Naive thymus-derived CD4-positive, alpha-beta T cell (primary cell): ENCODE measurements at regions not wholly inside any gene's neighbourhood (a gene's known extent, or its start where the extent isn't known, plus 50 kb on each side); places are given as distances from the start of the nearest gene placed in this dataset.

ENCODE experiments used
- ATAC-seq: fragments of 150-1000 bp; cut with Tn5 transposase; 2 replicates; pipeline ENCODE4 v1.10.0; 2021; ENCODE audit warnings: mild to moderate bottlenecking, moderate library complexity
- CTCF ChIA-PET: fragments of 350-600 bp; sonication (Branson Sonifier 250); formaldehyde crosslinking; loops from one replicate; lab custom pipeline; 2021; ENCODE audit warnings: antibody characterized with exemption; lab: Charles Lee
- POLR2A ChIA-PET: fragments of 350-600 bp; sonication (Branson Sonifier 250); formaldehyde crosslinking; loops from one replicate; lab custom pipeline; 2021; ENCODE audit warnings: antibody characterized with exemption, inconsistent platforms; lab: Charles Lee
- DNase-seq, 9 donors: peaks; one replicate each; pipeline versions ENCODE4 v3.0.0 to v3.0.0-alpha.2; 2020 to 2022; ENCODE audit warnings: mixed read lengths in 1 of 9
- H3K27ac ChIP-seq: one replicate; pipeline ENCODE4 v1.7.0; 2013; ENCODE audit warnings: mild to moderate bottlenecking, low read depth, low read length, moderate library complexity
- H3K27me3 ChIP-seq, 2 donors: one replicate each; pipeline ENCODE4 v1.7.0; 2013; ENCODE audit warnings: low read length in 2 of 2, mild to moderate bottlenecking in 2 of 2, moderate library complexity in 2 of 2; ENCODE audit not compliant: control insufficient read depth in 2 of 2, insufficient read depth in 2 of 2
- H3K36me3 ChIP-seq, 3 experiments: 1 replicate in 2 of 3; 2 replicates in 1 of 3; pipeline ENCODE4 v1.7.0; 2013; ENCODE audit warnings: low read length in 3 of 3, mild to moderate bottlenecking in 3 of 3, moderate library complexity in 1 of 3; ENCODE audit not compliant: insufficient read depth in 3 of 3, control insufficient read depth in 2 of 3
- H3K4me1 ChIP-seq, 2 donors: one replicate each; pipeline ENCODE4 v1.7.0; 2013; ENCODE audit warnings: low read length in 2 of 2, mild to moderate bottlenecking in 2 of 2, moderate library complexity in 1 of 2; ENCODE audit not compliant: control insufficient read depth in 2 of 2, insufficient read depth in 2 of 2
- H3K4me3 ChIP-seq: 2 replicates; pipeline ENCODE4 v1.7.0; 2013; ENCODE audit warnings: mild to moderate bottlenecking, low read length
- H3K9me3 ChIP-seq, 3 experiments: 1 replicate in 2 of 3; 2 replicates in 1 of 3; pipeline ENCODE4 v1.7.0; 2013; ENCODE audit warnings: low read length in 3 of 3; ENCODE audit not compliant: control insufficient read depth in 2 of 3
- H3K27ac Mint-ChIP-seq, 9 donors: one replicate each; pipeline ENCODE4 v1.8.0; 2020 to 2022; ENCODE audit warnings: mixed read lengths in 9 of 9, mild to moderate bottlenecking in 8 of 9, moderate library complexity in 5 of 9, inconsistent platforms in 2 of 9
- H3K27me3 Mint-ChIP-seq, 5 donors: one replicate each; pipeline ENCODE4 v1.8.0; 2021 to 2022; ENCODE audit warnings: mixed read lengths in 5 of 5, mild to moderate bottlenecking in 1 of 5
- H3K36me3 Mint-ChIP-seq, 5 donors: one replicate each; pipeline ENCODE4 v1.8.0; 2020 to 2022; ENCODE audit warnings: mixed read lengths in 5 of 5, mild to moderate bottlenecking in 3 of 5, inconsistent platforms in 1 of 5
- H3K4me1 Mint-ChIP-seq, 7 donors: one replicate each; pipeline ENCODE4 v1.8.0; 2020 to 2022; ENCODE audit warnings: mixed read lengths in 7 of 7, mild to moderate bottlenecking in 3 of 7, inconsistent platforms in 1 of 7
- H3K4me3 Mint-ChIP-seq, 10 donors: one replicate each; pipeline ENCODE4 v1.8.0; 2020 to 2022; ENCODE audit warnings: mild to moderate bottlenecking in 10 of 10, mixed read lengths in 10 of 10, moderate library complexity in 6 of 10, inconsistent platforms in 2 of 10
- H3K9me3 Mint-ChIP-seq, 11 donors: one replicate each; pipeline ENCODE4 v1.8.0; 2020 to 2022; ENCODE audit warnings: mixed read lengths in 11 of 11, mild to moderate bottlenecking in 4 of 11, inconsistent platforms in 1 of 11, moderate library complexity in 1 of 11
- intact Hi-C, 2 donors: fragments of 100-400 bp; cut with micrococcal nuclease; formaldehyde crosslinking; loops; one replicate each; pipeline ENCODE4 v1.15.1; 2023

DNA sequence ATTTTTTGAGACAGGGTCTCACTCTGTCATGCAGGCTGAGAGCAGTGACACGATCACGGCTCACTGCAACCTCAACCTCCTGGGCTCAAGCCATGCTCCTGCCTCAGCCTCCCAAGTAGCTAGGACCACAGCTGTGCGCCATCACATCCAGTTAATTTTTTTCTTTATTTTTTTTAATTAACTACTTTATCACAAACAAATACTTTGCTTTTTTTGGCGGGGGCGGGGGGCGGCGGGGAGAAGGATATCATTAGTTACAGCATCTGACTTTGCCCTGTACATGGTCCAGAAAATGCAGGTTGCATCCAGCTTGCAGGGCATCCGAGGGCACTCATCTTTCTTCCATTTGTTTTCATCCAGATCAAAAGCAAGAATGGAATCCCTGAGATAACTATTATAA is 201.8 kb upstream of the IER5L start:
- H3K27me3 Mint-ChIP-seq, result peaks cover 0 to 27% (median 0%) of the 10 kb centered on the region in 5 donors
- H3K36me3 Mint-ChIP-seq, result no peaks in the 10 kb centered on the region
- Histone ChIP-seq H3K9me3 (no peaks in the 10 kb centered on the region), H3K27me3 (no peaks in the 10 kb centered on the region), H3K27ac (no peak overlapping the region), H3K4me3 (no peak overlapping the region), H3K36me3 (no peaks in the 10 kb centered on the region), H3K4me1 (peaks cover 0 to 12% of the 10 kb centered on the region in 2 donors)
- no peak for DNase-seq
- H3K27ac Mint-ChIP-seq, result peak overlapping the region in 1 of 9 donors; percentile 80
- H3K9me3 Mint-ChIP-seq, result no peaks in the 10 kb centered on the region
- peaks cover 4 to 18% (median 9%) of the 10 kb centered on the region in 7 donors for H3K4me1 Mint-ChIP-seq
- ChIA-PET CTCF (no interaction called here), POLR2A (no interaction called here)
- no peak for ATAC-seq
- intact Hi-C loops, result loop anchor here in 1 of 2 donors (5.0 kb wide), 1 partner anchor 43 kb away; no protein-coding TSS in a partner anchor
- no peak overlapping the region for H3K4me3 Mint-ChIP-seq

DNA sequence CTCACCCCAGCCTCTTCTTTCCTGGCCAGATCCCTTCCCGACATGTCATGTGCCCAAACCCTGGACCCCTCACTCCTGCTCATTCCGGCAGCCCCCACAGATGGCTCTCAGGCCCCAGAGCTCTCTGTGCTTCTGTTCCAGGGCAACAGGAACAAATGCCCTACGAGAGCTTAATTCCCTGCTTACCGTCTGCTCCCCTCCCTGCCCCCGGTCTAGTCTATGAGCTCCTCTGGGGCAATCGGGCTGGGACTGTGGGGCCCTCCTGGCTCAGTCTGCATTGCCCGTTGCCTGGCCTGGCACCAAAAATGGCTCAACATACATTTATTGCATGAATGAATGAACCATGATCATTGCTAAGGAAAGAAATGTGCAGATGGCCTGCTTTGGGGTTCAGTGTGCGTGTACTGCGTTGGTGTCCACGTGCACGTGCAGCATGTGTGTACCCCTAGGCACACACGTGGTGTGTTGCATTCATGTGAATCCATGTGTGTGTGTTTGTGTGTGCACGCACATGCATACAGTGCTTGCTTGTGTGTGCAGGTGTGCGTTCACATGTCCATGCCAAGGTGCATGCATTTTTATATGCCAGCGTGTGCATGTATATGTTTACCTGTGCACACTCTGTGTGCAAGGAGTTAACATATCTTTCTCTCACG is 201.2 kb upstream of the IER5L start:
- no peaks in the 10 kb centered on the region for H3K27me3 ChIP-seq
- DNase-seq (no peak), ATAC-seq (no peak)
- H3K36me3 Mint-ChIP-seq, result no peaks in the 10 kb centered on the region
- intact Hi-C loops, result no loop called here
- H3K9me3 Mint-ChIP-seq, result no peaks in the 10 kb centered on the region
- no peaks in the 10 kb centered on the region for H3K36me3 ChIP-seq
- ChIA-PET POLR2A (no interaction called here), CTCF (no interaction called here)
- no peak overlapping the region for H3K4me3 Mint-ChIP-seq
- H3K4me1 Mint-ChIP-seq, result peaks cover 4 to 14% (median 5%) of the 10 kb centered on the region in 7 donors
- H3K4me3 ChIP-seq, result no peak overlapping the region
- H3K27me3 Mint-ChIP-seq, result peaks cover 0 to 30% (median 0%) of the 10 kb centered on the region in 5 donors
- H3K27ac Mint-ChIP-seq, result no peak overlapping the region
- no peaks in the 10 kb centered on the region for H3K9me3 ChIP-seq
- H3K27ac ChIP-seq, result no peak overlapping the region
- peaks cover 0 to 10% of the 10 kb centered on the region in 2 donors for H3K4me1 ChIP-seq

DNA sequence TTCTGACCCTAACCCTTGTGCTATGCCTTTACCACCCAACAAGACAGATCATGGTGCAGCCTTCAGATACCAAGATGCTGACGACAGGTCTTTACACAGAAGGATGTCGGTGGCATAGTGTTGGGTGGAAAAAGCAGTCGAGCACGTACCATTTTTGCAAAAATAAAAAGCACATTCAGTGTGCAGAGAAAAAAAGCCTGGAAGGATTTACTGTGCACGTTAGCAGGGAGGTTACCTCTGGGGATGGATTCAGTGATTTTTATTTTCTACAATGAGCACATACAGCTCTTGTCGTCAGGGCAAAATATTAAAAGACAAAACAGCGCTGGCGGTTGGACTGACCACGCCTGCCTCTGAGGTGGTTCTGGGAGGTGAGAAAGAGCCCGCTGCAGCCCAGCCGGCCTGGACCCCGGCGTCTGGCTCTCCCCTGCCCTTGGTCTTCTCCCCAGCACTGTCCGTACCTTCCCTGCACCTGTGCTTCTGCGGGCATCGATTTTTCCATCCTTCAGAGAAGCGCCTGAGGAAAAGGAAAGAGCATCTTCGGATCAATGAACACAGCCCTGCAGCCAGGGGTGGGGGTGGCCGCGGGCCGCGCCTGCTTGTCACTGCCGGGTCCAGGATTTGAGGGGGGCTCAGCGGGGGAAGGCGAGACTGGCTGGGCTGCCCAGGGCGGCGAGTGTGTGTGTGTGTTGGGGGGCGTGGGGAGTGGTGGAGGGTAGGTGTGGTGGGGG is 200.0 kb upstream of the IER5L start:
- no peaks in the 10 kb centered on the region for H3K36me3 ChIP-seq
- DNase-seq (no peak), ATAC-seq (no peak)
- no peak overlapping the region for H3K4me3 ChIP-seq
- H3K27ac ChIP-seq, result no peak overlapping the region
- intact Hi-C loops, result no loop called here
- Mint-ChIP-seq H3K4me1 (peaks cover 0 to 4% (median 0%) of the 10 kb centered on the region in 7 donors), H3K27ac (peak overlapping the region in 1 of 9 donors; percentile 86), H3K36me3 (no peaks in the 10 kb centered on the region), H3K9me3 (no peaks in the 10 kb centered on the region), H3K27me3 (peaks cover 0 to 30% (median 0%) of the 10 kb centered on the region in 5 donors), H3K4me3 (no peak overlapping the region)
- CTCF ChIA-PET, result no interaction called here
- H3K4me1 ChIP-seq, result peaks cover 0 to 3% of the 10 kb centered on the region in 2 donors
- no peaks in the 10 kb centered on the region for H3K9me3 ChIP-seq
- H3K27me3 ChIP-seq, result no peaks in the 10 kb centered on the region
- POLR2A ChIA-PET, result interaction anchor here (0.6 kb wide), 1 partner anchor 50 kb away, joined by 5 read pairs; no protein-coding TSS in a partner anchor

DNA sequence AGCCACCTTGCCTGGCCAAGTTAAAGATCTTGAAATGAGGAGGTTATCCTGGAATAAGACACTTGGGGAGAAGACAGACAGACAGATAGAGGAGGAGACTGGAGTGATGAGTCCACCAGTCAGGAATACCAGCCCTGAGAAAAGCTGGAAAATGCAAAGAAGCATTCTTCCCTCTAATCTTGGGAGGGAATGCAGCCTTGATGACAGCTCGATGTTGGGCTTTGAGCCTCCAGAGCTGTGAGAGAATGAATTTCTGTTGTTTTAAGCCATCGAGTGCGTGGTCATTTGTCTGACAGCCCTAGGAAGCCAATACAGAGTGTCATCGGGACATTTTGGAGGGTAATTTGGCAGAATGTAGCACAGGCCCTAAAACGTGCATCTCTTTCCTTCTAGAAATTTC is 199.1 kb upstream of the IER5L start:
- Mint-ChIP-seq H3K27ac (no peak overlapping the region), H3K4me1 (peaks cover 0 to 4% (median 0%) of the 10 kb centered on the region in 7 donors), H3K9me3 (no peaks in the 10 kb centered on the region), H3K36me3 (no peaks in the 10 kb centered on the region), H3K4me3 (no peak overlapping the region), H3K27me3 (peaks cover 0 to 30% (median 0%) of the 10 kb centered on the region in 5 donors)
- Histone ChIP-seq H3K36me3 (no peaks in the 10 kb centered on the region), H3K4me1 (no peaks in the 10 kb centered on the region), H3K27me3 (no peaks in the 10 kb centered on the region), H3K9me3 (no peaks in the 10 kb centered on the region), H3K27ac (no peak overlapping the region), H3K4me3 (no peak overlapping the region)
- DNase-seq (no peak), ATAC-seq (no peak)
- intact Hi-C loops, result no loop called here
- POLR2A ChIA-PET, result no interaction called here
- CTCF ChIA-PET, result no interaction called here

DNA sequence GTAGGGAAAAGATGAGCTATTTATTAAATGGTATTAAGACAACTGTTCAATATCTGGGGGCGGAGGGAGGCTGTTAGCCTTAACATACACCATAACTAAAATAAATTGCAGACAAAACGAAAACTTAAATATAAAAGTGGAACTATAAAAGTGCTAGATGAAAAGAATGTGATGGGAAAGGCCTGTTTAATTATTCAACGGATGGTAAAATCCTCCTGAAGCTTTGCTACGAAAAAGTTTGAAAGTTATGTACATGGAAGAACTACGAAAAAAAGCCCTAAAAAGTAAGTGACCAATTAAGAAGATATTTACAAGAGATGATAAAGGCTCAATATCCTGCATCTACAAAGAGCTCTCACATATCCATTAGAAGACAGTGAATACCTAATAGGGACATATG is 197.8 kb upstream of the IER5L start:
- ATAC-seq, result no peak
- no peak for DNase-seq
- Mint-ChIP-seq H3K36me3 (no peaks in the 10 kb centered on the region), H3K4me3 (peak overlapping the region in 1 of 10 donors; percentile 5), H3K4me1 (peaks cover 0 to 4% (median 0%) of the 10 kb centered on the region in 7 donors), H3K27me3 (peaks cover 0 to 24% (median 0%) of the 10 kb centered on the region in 5 donors), H3K27ac (no peak overlapping the region), H3K9me3 (no peaks in the 10 kb centered on the region)
- POLR2A ChIA-PET, result no interaction called here
- H3K27ac ChIP-seq, result no peak overlapping the region
- no peaks in the 10 kb centered on the region for H3K36me3 ChIP-seq
- no peak overlapping the region for H3K4me3 ChIP-seq
- H3K9me3 ChIP-seq, result no peaks in the 10 kb centered on the region
- H3K27me3 ChIP-seq, result no peaks in the 10 kb centered on the region
- CTCF ChIA-PET, result no interaction called here
- no peaks in the 10 kb centered on the region for H3K4me1 ChIP-seq
- intact Hi-C loops, result no loop called here

DNA sequence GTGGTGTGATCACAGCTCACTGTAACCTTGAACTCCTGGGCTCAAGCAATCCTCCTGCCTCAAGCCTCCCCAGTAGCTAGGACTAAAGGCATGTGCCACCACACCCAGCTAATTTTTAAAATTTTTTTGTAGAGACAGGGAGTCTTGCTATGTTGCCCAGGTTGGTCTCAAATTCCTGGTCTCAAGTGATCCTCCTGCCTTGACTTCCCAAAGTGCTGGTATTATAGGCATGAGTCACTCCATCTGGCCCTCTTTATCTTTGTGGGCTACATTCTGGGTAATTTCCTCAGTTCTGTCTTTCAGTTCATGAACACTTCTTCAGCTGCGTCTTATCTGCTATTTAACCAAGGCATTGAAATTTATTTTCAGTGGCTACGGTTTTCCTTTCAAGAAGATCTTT is 196.6 kb upstream of the IER5L start:
- ATAC-seq (no peak), DNase-seq (no peak)
- Histone ChIP-seq H3K4me1 (no peaks in the 10 kb centered on the region), H3K27me3 (no peaks in the 10 kb centered on the region), H3K4me3 (no peak overlapping the region), H3K36me3 (no peaks in the 10 kb centered on the region), H3K9me3 (no peaks in the 10 kb centered on the region), H3K27ac (no peak overlapping the region)
- peaks cover 0 to 4% (median 0%) of the 10 kb centered on the region in 7 donors for H3K4me1 Mint-ChIP-seq
- POLR2A ChIA-PET, result no interaction called here
- CTCF ChIA-PET, result no interaction called here
- intact Hi-C loops, result no loop called here
- no peaks in the 10 kb centered on the region for H3K36me3 Mint-ChIP-seq
- no peak overlapping the region for H3K4me3 Mint-ChIP-seq
- no peak overlapping the region for H3K27ac Mint-ChIP-seq
- H3K9me3 Mint-ChIP-seq, result peaks cover 0 to 11% (median 3%) of the 10 kb centered on the region in 11 donors
- H3K27me3 Mint-ChIP-seq, result peaks cover 0 to 21% (median 0%) of the 10 kb centered on the region in 5 donors
